ENCODE measurements at regions not wholly inside any gene's neighbourhood (a gene's known extent, or its start where the extent isn't known, plus 50 kb on each side); places are given as distances from the start of the nearest gene placed in this dataset.
"Not testable (repeated sequence)": the region's sequence is repeated elsewhere in the genome, so short reads cannot be mapped to it uniquely, and the experiment has no call there.

GRCh38 chr2:89836326-89836725 lies 1144.9 kb downstream of the RPIA start:
- TF ChIP-seq EZH2 (IDR thresholded peaks at IDR 0.05; ENCODE audit: borderline replicate concordance, low read length); CTCF (IDR thresholded peaks at IDR 0.05; ENCODE audit: low read length): not testable (repeated sequence)
